Neural crest cell (in vitro differentiated cells): ENCODE measurements at regions not wholly inside any gene's neighbourhood (a gene's known extent, or its start where the extent isn't known, plus 50 kb on each side); places are given as distances from the start of the nearest gene placed in this dataset.

Experiments used
- DNase-seq: peaks from one replicate; pipeline ENCODE4 v3.0.0; 2021; ENCODE audit warnings: low read depth, mixed read lengths, low spot score
- H3K27ac Mint-ChIP-seq: one replicate; pipeline ENCODE4 v1.8.0; 2021; ENCODE audit warnings: mild to moderate bottlenecking, mixed read lengths; ENCODE audit not compliant: unreplicated experiment
- H3K27me3 Mint-ChIP-seq: 2 replicates; pipeline ENCODE4 v1.8.0; 2021; ENCODE audit warnings: low read depth, mild to moderate bottlenecking, mixed read lengths
- H3K36me3 Mint-ChIP-seq: 2 replicates; pipeline ENCODE4 v1.8.0; 2021; ENCODE audit warnings: low read depth, mild to moderate bottlenecking, mixed read lengths
- H3K4me1 Mint-ChIP-seq: 2 replicates; pipeline ENCODE4 v1.8.0; 2021; ENCODE audit warnings: mixed read lengths
- H3K4me3 Mint-ChIP-seq: one replicate; pipeline ENCODE4 v1.8.0; 2021; ENCODE audit warnings: mild to moderate bottlenecking, mixed read lengths
- H3K9me3 Mint-ChIP-seq: 2 replicates; pipeline ENCODE4 v1.8.0; 2021; ENCODE audit warnings: mixed read lengths
- CTCF ChIP-seq: fragments of 200-600 bp; sonication (generic); conservative IDR thresholded peaks from 2 replicates; pipeline ENCODE4 v1.5.0; 2021; ENCODE audit warnings: antibody characterized with exemption, mild to moderate bottlenecking

DNA sequence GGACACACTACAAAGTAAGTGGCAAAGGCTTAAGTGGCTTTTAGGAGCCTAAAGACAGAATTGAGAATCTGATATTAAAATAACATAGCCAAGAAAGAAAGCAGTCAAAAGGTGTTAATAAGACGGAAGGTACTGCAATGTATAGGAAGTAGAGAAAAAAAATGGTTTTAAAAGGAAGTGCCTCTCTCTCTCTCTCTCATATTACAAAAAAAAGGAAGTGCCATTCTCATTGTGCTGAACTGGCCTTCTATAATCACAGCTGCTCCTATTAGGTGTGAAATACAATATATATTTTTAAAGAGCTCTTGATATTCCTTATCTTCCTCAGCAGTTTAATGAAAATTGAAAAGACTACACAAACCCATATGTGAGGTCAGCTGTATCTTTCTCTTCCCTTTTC, 199.4 kb upstream of the NPVF start:
- peaks cover 10% of the 10 kb centered on the region for H3K4me1 Mint-ChIP-seq
- H3K4me3 Mint-ChIP-seq, result no peak overlapping the region
- DNase-seq, result no peak
- H3K27me3 Mint-ChIP-seq, result no peaks in the 10 kb centered on the region
- H3K9me3 Mint-ChIP-seq, result no peaks in the 10 kb centered on the region
- H3K27ac Mint-ChIP-seq, result no peak overlapping the region
- TF ChIP-seq CTCF, result no peak
- H3K36me3 Mint-ChIP-seq, result no peaks in the 10 kb centered on the region

DNA sequence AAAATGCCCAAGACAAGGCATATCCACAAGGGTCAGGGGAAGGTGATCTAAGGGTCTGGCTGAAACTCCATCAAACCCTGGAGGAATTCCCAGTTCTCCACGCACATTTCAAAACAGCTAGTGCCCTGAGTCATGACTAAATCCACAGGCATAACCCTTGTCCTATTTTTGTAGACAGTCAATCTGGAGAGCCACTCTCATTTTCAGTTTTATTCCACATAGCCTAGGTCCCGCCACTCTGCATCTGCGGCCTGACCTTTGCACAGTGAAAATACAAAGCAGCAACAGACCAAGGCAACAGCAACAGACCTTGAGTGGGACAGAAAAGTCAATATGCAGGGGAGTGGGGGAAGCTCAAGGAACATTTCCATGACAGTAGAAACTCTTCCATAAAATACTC, 201.4 kb upstream of the NPVF start:
- no peak for DNase-seq
- H3K4me3 Mint-ChIP-seq, result no peak overlapping the region
- no peak for TF ChIP-seq CTCF
- H3K4me1 Mint-ChIP-seq, result peaks cover 10% of the 10 kb centered on the region
- no peak overlapping the region for H3K27ac Mint-ChIP-seq
- no peaks in the 10 kb centered on the region for H3K36me3 Mint-ChIP-seq
- H3K9me3 Mint-ChIP-seq, result no peaks in the 10 kb centered on the region
- H3K27me3 Mint-ChIP-seq, result no peaks in the 10 kb centered on the region

- no peak overlapping the region for H3K27ac Mint-ChIP-seq
- H3K9me3 Mint-ChIP-seq, result no peaks in the 10 kb centered on the region
- no peak overlapping the region for H3K4me3 Mint-ChIP-seq
- peaks cover 10% of the 10 kb centered on the region for H3K4me1 Mint-ChIP-seq
- no peaks in the 10 kb centered on the region for H3K27me3 Mint-ChIP-seq
- no peak for DNase-seq
- no peaks in the 10 kb centered on the region for H3K36me3 Mint-ChIP-seq
- TF ChIP-seq CTCF, result no peak
These were observed 202.1 kb upstream of the NPVF start for GRCh38 chr7:25430200-25430931.

DNA sequence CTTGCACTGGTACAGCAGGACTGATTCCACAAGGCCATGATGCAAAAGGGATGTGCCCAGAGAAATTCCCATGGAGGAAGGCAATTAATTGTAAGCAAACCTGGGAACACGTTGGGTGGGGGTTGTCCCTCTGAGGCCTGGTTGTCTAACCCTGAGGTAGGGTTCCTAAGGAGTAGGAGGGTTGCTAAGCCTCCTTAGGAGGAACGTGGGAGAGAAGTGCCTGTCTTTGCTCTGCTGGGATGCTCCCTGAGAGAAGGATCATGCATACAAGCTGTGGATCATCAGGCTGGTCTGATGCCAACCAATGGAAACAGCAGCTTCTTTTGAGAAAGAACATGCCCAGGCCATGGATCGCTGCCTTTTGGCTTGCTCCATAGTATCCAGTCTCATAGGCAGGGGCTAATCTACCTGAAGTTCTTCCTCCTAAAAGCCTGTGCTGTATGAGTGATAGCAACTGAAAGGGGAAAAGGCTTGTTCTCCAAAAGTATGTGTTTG, 203.7 kb upstream of the NPVF start:
- H3K27me3 Mint-ChIP-seq, result no peaks in the 10 kb centered on the region
- H3K4me1 Mint-ChIP-seq, result peaks cover 5% of the 10 kb centered on the region
- no peak overlapping the region for H3K4me3 Mint-ChIP-seq
- no peak for TF ChIP-seq CTCF
- H3K36me3 Mint-ChIP-seq, result no peaks in the 10 kb centered on the region
- no peak for DNase-seq
- no peak overlapping the region for H3K27ac Mint-ChIP-seq
- H3K9me3 Mint-ChIP-seq, result no peaks in the 10 kb centered on the region

GRCh38 chr7:25432807-25433206, 204.5 kb upstream of the NPVF start:
- H3K36me3 Mint-ChIP-seq, result no peaks in the 10 kb centered on the region
- H3K27me3 Mint-ChIP-seq, result no peaks in the 10 kb centered on the region
- TF ChIP-seq CTCF, result no peak
- H3K27ac Mint-ChIP-seq, result no peak overlapping the region
- no peak for DNase-seq
- no peak overlapping the region for H3K4me3 Mint-ChIP-seq
- no peaks in the 10 kb centered on the region for H3K9me3 Mint-ChIP-seq
- peaks cover 5% of the 10 kb centered on the region for H3K4me1 Mint-ChIP-seq
